Tibial nerve (tissue), 4 donors: ENCODE measurements at regions not wholly inside any gene's neighbourhood (a gene's known extent, or its start where the extent isn't known, plus 50 kb on each side); places are given as distances from the start of the nearest gene placed in this dataset.

Source experiments
- EP300 ChIP-seq, 2 donors: sonication (generic); formaldehyde crosslinking; IDR thresholded peaks; one replicate each; pipeline ENCODE4 v1.6.1; 2017; ENCODE audit warnings: antibody characterized with exemption in 2 of 2, mild to moderate bottlenecking in 1 of 2
- TF ChIP-seq, protein P1 (sequence below), 5 experiments: fragments of 200-600 bp in 3 of 5; fragments of 450-650 bp in 2 of 5; sonication (generic) in 3 of 5; IDR thresholded peaks; one replicate each; pipeline ENCODE4 v1.5.1; 2016 to 2019; ENCODE audit warnings: antibody characterized with exemption in 5 of 5, mild to moderate bottlenecking in 3 of 5, moderate library complexity in 2 of 5

DNA sequence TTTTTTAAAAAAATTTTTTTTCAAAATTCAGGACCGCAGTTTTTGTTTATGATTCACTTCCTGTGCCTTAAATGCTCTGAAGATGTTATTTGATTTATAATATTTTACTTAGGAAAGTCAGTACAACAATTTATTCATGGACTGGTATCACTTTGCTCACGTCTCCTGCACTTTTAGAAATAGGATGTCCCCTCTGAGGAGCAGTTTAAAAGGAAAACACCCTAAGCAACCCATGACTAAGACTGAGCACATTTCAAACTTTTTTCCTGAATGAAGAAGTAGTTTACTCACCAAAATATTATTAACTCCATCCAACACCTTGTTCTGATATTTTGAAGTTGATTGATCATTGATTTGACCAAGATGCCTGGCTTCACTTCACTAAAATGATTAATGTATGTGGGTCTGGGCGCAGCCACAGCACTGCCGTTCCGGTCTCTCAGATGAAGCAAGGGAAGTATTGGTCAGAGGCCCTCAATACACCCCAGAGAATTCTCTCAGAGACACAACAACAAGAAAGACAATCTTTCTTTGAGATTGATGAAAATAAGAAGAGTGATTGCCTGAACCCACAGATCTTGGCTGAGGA, 223.9 kb downstream of the TGFB2 start:
- TF ChIP-seq, protein P1, sequence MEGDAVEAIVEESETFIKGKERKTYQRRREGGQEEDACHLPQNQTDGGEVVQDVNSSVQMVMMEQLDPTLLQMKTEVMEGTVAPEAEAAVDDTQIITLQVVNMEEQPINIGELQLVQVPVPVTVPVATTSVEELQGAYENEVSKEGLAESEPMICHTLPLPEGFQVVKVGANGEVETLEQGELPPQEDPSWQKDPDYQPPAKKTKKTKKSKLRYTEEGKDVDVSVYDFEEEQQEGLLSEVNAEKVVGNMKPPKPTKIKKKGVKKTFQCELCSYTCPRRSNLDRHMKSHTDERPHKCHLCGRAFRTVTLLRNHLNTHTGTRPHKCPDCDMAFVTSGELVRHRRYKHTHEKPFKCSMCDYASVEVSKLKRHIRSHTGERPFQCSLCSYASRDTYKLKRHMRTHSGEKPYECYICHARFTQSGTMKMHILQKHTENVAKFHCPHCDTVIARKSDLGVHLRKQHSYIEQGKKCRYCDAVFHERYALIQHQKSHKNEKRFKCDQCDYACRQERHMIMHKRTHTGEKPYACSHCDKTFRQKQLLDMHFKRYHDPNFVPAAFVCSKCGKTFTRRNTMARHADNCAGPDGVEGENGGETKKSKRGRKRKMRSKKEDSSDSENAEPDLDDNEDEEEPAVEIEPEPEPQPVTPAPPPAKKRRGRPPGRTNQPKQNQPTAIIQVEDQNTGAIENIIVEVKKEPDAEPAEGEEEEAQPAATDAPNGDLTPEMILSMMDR (IDR thresholded peaks at IDR 0.05), result no peak
- TF ChIP-seq EP300 (IDR thresholded peaks at IDR 0.05), result no peak
